Activated T-cell treated with anti-CD3 and anti-CD28 coated beads for 1 hour (primary cell): ENCODE measurements at regions not wholly inside any gene's neighbourhood (a gene's known extent, or its start where the extent isn't known, plus 50 kb on each side); places are given as distances from the start of the nearest gene placed in this dataset.
A peak's percentile ranks its signal among the peaks of the same experiment; 100 is the strongest.
"Not testable (repeated sequence)": the region's sequence is repeated elsewhere in the genome, so short reads cannot be mapped to it uniquely, and the experiment has no call there.

Experiments used
- DNase-seq: peaks from one replicate; pipeline ENCODE4 v3.0.0-alpha.2; 2020; ENCODE audit warnings: low read depth

DNA sequence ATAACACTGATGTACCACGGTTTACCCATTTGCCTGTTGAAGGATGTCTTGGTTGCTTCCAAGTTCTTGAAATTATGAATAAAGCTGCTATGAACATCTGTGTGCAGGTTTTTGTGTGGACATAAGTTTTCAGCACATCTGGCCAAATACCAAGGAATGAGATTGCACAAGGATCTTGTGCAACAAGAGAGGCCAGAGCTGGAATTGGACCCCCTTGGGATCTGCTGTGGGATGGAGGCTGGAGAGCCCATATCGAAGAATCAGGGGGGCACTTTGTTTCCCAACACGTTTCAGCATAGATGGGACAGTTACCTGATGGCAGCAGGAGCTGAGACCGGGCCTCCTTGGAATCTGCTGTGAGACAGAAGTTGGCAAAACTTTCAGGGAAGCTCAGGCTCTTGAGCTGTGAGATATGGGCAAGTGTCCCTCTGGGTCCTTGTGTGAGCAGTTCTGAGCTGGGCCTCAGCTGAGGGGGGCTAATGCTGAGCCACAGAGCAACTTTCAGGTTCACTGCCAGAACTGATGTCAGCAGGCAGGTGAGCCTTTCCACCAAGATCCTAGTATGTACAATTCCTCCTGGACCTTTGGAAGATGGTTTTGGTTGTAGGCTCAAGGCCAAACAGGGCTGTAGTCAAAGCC is 115.2 kb upstream of the RAB18 start:
- DNase-seq = no peak

DNA sequence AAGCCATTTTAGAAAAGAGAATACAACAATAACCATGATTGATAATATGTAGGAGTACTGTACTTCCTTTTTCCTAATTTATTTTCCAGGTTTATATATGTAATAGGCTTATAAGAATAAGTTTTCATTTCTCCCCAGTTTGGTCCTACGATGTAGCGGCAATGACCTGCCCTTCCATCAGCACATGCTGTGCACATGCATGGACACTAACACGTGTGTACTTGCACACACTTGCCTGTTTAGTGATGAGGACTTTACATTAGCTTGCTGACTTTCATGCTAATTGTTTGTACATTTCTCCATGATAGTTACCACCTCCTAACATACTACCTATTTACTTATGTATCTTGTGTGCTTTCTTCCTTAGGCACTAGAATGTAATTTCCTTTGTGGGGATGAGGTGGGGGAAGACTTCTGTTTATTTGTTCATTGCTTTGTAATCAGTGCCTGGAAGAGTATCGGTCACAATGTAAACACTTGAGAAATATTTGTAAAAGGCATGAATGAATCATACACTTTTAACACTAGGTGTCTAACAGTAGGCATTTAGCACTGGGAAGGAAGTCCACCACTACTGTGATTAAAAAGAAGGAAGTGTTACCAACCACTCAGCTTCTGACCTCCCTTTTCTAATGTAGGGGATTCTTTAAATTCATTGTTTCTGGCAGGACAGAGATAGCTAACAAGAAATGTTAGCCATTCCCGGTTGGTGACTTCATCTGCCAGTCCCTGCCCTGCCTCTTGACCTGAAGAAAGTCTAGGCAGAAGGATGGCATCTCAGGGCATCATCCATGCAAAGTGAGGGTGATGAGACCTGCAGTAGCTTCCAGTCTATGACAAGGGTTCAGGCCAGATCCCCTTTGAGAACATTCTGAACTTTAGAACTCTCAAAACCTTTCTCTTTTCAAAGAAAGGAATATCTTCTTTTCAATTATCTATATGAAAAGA is 120.2 kb upstream of the RAB18 start:
- no peak for DNase-seq

DNA sequence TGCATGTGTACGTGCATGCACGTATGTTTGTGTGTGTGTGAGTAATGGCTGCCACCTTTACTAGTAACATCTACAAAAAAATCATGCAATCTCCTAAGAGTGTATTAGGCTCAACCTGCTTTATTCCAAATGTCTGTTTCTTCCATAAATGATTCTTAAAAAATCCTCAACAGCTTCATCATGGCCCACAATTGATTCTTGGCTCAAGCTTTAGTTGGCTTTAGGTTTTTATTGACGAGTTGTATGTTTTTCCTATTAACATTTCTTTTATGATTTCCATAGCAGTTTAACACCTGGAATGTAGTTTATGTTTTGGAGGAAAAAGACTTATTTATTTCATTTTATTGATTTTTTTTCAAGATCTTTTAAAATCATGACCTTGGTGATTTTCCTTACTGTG is 121.9 kb upstream of the RAB18 start:
- DNase-seq = no peak

DNA sequence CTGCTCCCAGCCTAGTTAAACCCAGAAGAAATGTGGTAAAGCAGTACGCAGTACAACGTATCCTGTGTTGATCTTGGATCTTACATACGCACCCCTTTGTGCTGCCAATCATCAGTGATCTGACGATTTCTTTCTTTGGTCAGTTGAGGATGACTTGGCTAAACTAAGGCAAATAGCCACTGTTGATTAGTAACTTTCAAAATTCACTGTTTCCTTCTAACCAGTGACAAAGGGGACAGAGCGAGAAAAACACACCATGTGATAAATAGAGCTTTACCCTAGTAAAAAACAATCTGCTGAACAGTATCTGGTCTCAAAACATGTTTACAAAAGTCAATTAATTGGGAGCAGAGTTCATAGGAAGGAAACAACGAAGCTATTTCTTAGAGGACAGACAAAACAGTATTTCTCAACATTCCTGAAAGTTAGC is 123.2 kb upstream of the RAB18 start:
- no peak for DNase-seq

DNA sequence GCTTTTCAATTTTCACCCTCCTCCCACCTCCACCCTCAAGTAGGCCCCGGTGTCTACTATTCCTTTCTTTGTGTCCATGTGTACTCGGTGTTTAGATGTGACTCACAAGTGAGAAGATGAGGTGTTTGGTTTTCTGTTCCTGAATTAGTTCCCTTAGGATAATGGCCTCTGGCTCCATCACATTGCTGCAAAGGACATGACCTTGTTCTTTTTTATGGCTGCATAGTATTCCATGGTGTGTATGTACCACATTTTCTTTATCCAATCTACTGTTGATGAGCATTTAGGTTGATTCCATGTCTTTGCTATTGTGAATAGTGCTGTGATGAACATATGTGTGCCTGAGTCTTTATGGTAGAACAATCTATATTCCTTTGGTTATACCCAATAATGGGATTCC is 125.1 kb upstream of the RAB18 start:
- not testable (repeated sequence) for DNase-seq

DNA sequence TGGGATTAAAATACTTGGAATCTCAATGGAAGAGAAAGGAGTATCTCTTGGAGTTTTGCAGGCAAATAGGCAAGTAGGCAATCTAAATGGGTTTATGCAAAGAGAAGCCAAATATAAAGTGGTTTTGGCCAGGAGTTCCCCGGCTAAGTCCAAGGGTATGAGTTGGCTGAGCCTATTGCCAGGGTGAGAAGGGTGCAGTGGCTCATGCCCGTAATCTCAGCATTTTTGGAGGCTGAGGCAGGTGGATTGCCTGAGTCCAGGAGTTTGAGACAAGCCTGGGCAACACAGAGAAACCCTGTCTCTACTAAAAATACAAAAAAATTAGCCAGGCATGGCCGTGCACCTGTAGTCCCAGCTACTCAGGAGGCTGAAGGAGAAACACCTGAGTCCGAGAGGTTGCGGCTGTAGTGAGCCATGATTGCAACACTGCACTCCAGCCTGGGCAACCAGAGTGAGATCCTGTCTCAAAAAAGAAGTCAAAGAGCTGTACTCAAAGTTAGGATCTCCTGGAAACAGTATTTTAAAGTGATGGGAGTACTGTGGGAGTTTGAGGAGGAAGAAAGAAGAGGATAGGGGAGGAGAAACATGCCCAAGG is 130.4 kb upstream of the RAB18 start:
- DNase-seq = no peak

DNA sequence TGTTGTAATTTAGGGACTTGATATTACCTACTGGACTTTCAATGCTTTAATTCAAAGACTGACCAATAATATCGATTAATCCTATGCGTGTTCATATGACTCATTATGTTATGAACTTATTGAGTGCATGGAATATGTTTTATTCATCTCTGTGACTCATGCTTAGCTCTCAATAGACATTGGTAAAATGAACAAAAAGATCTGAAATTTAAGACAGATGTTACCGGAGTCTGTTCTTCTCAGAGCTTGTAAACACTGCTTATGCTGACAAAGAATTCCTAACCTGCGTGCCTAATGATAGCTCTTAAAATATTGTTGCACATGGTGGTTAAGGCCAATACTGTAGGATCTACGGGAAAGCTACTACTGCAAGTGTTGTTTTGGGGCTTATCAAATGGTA is 131.5 kb upstream of the ACBD5 start:
- DNase-seq = no peak

DNA sequence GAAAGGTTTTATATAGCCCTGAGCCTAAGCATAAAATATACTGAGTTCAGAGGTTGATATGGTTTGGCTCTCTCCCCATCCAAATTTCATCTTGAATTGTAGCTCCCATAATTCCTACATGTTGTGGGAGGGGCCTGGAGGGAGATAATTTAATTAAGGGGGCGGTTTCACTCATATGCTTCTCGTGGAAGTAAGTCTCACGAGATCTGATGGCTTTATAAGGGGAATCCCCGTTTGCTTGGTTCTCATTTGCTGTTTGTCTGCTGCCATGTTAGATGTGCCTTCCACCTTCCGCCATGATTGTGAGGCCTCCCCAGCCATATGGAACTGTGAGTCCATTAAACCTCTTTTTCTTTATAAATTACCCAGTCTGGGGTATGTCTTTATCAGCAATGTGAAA is 130.8 kb upstream of the ACBD5 start:
- DNase-seq = not testable (repeated sequence)

DNA sequence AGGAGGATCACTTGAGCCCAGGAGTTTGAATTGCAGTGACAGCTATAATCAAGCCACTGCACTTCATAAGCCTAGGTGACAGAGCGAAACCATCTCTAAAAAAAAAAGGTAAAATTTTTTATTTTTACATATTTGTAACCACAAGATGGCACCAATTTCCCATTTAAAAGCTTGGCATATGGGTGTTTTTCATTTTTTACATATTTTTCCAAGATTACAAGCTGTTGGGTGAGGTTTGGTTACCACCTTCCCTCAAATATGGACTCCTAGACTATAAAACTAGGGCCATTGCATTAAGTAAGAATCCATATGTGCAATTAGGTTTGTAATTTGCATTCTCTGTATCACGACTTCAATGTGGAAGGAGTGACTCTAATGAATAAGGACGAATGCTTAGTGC is 129.3 kb upstream of the ACBD5 start:
- no peak for DNase-seq

DNA sequence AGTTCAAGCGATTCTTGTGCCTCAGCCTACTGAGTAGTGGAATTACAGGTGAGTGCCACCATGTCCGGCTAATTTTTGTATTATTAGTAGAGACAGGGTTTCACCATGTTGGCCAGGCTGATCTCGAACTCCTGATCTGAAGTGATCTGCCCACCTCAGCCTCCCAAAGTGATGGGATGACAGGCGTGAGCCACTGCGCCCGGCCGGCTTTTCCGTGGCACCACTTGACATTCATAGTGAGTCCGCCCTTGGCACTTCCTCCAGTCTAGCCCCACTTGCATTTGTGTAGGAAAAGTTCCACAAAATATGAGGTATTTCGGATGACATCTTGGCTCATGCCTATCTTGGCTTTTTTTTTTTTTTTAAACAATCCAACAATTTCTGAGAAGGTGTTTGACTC is 128.1 kb upstream of the ACBD5 start:
- no peak for DNase-seq

DNA sequence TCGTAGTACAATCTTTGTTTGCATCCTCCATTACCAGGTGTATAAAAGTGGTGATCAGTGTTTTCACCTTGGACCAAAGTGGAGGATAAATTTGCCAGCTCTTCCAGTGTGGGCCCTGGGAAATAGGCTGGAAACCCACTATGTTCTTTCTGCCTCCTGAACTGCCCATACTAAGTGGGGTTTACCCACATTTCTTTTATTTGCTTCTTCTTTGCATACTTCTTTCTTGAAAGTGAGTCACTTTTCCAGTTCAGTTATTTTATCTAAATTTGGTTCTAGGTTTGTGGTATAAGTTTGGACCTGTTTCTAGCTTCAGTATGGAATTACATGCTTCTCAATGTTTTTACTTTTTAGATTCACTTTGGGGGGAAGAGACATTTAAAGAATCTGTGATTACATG is 126.2 kb upstream of the ACBD5 start:
- no peak for DNase-seq

DNA sequence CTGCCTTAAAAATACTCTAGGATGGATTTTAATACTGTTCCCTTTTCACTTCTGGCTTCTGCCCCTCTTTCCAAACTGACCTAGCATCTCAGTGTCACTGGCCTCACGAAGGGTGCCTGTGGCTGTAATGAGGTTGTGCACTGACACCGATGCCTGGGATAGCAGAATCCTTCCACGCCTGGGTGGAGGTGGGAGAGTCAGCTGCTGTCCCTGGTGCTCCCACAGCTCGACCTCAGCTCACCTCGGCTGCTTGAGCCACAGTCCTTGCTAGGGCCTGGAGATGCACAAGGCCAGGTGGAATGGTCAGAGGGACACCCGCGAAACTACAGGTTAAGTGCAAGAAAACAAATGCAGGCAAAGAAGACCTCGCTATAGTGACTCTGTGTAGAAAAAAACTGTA is 123.4 kb upstream of the ACBD5 start:
- no peak for DNase-seq

DNA sequence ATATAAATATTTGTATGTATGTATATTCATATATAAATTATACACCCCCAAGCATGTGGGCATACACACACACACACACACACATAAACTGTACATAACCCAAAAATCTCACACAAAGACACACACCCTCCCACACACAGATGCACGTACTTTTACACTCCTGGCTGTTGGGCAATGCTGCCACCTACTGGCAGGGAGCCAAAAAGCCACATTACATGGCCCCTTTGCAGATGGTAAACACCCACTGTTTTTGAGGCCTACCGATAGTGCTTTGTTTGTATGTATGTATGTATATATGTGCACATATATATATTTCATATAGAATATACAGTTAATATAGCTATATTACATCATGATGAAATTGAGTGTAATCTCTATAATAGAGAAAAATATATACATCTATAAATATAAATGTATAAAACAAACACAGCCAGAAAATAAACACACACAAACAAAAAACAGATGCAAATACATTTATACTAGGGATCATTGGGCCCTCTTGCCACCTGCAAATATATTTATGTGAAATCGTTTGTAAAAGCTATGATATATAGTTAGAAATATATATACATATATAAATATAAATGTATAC is 120.1 kb upstream of the ACBD5 start:
- DNase-seq = peak; percentile 81

DNA sequence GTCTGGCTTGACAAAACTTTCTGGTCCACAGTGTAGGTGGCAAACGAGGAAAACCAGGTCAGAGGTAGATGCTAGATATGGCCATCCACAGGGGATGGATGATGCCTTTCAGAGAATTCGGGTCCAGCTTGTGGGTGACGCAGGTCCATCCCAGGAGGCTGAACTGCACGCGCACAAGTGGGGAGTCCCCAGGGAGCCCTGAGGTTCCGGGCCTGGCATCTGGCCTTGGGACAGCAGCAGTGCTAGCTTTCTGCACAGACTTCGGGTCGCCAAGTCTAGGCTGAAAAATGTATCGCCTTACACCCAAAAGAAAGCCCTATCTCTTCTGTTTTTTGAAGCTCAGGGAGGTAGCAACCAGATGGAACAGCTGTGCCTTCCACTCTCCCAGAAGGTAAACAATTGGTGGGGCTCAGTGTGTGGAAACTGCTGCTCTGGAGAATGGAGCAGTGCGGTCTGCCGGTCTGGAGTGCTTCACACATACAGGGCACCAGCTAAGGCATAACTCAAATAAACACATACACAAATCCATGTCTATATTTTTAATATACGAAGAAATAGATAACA is 119.3 kb upstream of the ACBD5 start:
- no peak for DNase-seq

DNA sequence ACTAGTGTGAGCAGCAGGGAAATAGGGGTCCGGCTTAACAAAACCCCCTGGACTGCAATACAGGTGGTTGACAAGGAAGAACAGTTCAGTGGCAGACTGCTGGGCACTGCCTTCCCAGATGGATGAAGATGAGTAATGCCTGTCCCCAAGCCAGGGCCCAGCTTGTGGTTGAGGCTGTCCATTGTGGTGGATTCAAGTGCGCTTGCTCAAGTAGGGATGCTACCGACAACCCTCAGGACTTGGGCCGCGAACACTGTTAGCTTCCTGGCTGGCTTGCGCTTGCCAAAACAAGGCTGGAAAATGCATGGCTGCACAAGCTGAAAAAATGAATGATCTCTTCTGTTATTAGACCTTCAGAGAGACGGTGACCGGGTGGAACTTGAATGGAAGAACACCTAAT is 116.1 kb upstream of the ACBD5 start:
- DNase-seq = no peak

DNA sequence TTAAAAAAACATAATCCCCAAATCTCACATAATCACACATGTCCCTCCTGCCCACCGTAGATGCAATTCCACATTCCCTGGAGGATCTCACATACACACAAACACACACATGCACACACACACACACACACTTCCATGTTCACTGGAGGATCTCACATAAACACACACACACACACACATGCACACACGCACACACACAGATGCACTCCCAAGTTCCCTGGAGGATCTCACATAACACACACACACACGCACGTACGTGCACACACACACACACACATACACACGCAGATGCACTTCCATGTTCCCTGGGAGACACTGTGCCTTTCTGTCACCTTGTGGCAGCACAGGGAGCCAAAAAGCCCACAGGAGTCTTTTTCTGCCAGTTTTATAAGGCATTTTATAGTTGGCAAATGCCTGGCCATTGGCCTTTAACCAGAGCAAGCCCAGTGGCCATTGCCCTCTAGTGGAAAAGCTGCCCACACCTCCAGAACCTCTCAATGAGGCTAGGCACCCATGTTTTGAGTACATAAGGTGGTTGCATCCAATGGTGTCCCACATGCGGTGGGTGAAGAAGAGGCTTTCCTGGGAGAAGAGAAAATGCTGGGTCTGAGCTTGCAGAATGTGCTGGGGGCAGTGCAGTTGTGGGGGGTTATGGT is 115.4 kb upstream of the ACBD5 start:
- DNase-seq = no peak

DNA sequence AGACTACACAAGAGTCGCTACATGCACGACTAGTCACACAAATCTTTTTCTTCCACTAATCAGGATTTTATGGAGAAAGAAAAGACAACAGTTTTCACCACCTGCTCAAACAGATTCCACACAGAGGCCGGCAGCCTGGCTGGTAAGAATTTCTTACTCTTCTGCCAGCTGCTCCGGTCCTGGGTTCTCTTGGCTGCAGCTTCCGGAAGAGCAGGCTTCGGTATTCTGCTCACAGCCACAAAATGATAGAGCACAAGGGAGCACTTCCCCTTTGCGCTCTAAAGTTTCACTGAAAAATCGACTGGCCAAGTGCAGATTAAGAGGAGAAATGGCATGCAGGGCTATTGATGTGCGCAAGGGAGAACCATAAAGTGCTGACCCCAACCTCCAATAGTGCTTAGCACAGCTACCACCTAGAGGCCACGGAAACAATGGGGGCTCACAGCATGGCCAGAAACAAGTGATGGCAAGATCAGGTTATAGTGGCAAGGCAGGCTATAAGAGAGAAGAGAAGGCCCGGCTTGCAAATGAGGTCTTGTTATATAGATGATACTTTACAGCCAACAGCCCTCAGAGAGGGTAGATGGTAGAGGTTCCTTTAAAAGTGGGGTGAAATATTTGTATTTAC is 114.2 kb upstream of the ACBD5 start:
- DNase-seq = not testable (repeated sequence)

DNA sequence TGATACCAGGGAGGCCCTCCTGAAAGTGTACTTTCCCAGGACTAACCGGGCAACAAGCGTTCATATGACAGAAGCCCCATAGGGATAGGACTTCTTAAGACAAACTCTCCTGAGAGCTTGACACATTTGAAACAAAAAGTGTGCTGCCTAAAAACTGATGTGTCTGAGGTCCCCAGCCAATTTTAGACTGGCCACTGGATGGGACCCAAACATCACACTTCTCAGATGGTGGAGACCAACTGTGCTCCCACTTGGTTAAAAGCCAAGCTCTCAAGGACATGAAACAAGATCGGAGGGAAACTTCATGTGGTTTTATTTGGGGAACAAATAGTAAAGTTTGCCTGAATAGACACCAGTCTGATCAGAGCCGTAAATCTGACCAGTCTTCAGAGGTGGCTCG is 113.5 kb upstream of the ACBD5 start:
- not testable (repeated sequence) for DNase-seq

DNA sequence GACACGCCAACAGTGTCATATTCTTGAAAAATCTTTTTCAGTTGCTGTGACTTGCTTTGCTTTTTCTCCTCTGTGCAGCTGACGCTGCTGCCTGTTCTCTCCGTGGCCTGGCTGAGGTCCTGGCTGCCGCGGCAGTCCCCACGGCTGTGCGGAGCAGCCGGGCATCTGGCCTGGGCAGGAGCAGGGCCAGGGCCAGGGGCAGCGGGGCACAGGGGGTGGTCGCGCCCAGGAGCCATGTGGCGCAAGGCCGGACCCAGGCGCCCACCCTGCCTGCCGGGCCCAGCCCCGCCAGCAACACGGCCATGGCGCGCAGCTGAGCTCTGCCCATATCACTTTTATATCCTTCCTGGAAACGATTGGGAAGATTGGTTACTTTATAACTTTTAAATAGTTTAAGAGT is 109.4 kb upstream of the ACBD5 start:
- DNase-seq = no peak

DNA sequence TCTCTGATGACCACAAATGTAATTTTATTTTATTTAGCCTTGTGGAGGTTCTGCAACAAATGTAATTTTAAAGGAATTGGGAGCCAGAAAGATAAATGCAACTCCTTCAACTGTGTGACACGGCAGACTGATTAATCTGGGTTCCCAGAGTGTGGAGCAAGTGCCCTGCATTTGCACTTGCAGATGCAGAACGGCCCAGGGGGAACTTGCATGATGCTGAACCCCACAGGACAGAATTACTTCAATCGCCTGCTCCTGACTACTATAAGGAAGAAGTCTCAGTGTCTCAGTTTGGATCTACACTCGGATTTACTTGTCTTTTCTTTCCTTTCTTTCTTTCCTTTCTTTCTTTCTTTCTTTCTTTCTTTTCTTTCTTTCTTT is 107.2 kb upstream of the ACBD5 start:
- DNase-seq = not testable (repeated sequence)

DNA sequence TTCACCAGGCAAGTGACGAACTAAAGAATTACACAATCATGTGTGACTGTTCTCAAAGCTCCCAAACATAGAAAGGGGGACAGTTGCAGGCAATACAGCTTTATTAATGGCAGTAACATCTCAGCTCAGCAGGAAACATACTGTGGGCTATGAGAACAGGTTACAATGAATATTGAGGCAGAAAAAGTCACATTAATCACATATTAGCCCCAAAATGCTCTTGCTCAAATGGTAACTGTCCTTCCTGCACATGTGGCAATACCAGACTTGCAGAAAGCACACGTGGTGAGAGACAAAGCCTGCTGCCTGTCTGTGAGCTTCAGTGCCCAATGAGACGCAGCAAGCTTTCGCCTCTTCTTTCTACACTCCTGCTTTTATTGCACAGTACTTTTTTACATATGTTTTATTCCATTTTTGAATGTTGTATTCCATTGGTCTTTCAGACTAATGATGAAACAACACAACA is 104.9 kb upstream of the ACBD5 start:
- no peak for DNase-seq
